HG03108 (cell line): ENCODE measurements at regions not wholly inside any gene's neighbourhood (a gene's known extent, or its start where the extent isn't known, plus 50 kb on each side); places are given as distances from the start of the nearest gene placed in this dataset.

Source experiments
- ATAC-seq: cut with Tn5 transposase; IDR thresholded peaks from one replicate; pipeline ENCODE4 v1.9.1; 2021; ENCODE audit warnings: moderate library complexity; ENCODE audit not compliant: unreplicated experiment

DNA sequence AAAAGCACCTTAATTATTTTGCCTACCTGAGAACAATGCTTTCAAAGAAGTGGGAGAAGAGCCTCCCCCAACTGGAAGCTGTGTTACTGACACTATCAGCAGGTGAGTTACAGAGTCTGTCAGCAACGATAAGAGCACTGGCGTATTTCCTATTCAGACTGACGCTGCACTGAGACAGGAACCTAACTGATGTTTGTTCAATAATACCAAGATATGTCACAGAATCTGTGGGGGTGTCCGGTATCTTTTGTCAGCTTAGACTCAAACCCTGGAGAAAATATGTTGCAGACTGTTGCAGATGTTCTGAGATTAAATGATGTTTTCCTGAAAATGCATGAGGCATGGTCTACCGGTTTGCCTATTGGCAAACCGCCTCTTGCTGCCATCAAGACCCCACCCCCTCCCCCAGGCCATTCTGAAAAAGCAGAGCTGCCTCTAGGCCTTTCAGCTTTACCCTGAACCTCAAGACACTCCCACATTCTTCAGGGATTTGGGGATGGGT is 115.2 kb upstream of the KIT start:
- no peak for ATAC-seq

GRCh38 chr4:54543088-54543795 is 114.5 kb upstream of the KIT start:
- ATAC-seq: no peak

GRCh38 chr4:54545663-54546424 is 111.9 kb upstream of the KIT start:
- no peak for ATAC-seq

GRCh38 chr4:54547299-54548097 is 110.3 kb upstream of the KIT start:
- no peak for ATAC-seq

GRCh38 chr4:54548098-54548620 is 109.6 kb upstream of the KIT start:
- ATAC-seq: no peak

GRCh38 chr4:54548831-54549460 is 108.8 kb upstream of the KIT start:
- no peak for ATAC-seq

GRCh38 chr4:54550395-54551171 is 107.2 kb upstream of the KIT start:
- ATAC-seq: no peak

DNA sequence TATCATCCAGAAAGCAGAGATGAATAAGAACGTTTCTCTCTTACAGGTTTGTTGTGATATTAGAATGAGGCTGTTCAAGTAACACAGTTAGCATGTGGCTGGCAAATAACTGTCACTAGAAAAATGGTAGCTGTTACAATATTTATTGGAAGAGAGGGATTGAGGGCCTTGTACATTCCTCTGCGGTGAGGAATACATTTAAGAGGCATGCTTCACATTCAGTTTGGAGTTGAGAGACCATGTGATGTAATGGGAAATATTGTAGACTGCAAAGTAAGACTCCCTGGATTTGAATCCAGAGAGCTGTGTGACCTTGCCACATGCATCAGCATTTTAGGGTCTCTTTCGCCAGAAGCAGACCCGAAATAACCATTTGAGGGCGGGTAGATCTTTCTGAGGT is 104.8 kb upstream of the KIT start:
- no peak for ATAC-seq

- ATAC-seq: no peak
These were observed 103.3 kb upstream of the KIT start for GRCh38 chr4:54554339-54554990.

DNA sequence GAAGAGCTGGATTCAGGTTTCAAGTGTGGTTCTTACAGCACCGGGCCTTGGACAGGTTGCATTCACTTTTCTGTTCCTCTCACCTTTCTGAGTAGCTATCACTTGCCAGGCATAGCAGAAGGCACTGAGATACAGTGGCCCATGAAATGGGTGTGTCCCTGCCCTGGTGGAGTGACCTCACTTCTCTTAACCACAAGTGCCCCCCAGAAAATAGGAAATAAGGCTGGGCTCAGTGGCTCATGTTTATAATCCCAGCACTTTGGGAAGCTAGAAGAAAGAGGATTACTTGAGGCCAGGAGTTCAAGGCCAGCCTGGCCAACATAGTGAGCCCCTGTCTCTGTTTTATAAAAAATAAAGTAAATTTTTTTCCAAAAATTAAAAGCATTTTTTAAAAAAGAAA is 101.7 kb upstream of the KIT start:
- ATAC-seq: no peak

DNA sequence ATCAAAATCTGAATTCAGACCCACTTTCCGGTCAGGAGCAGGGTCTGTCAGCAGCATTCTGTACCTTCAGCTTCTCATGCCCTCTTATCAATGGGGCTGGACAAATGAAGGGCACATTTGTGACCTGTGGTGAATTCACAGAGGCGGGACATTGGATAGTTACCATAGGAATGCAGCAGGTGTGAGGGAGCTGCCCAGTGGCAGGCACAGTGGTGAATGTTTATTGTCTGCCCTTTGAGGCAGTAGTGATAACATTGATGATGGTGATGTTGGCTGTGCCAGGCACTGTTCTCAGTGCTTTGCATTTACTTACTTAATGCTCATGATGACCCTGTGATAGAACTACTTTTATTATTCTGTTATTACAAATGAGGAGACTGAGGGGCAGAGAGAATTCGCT is 101.2 kb upstream of the KIT start:
- no peak for ATAC-seq

DNA sequence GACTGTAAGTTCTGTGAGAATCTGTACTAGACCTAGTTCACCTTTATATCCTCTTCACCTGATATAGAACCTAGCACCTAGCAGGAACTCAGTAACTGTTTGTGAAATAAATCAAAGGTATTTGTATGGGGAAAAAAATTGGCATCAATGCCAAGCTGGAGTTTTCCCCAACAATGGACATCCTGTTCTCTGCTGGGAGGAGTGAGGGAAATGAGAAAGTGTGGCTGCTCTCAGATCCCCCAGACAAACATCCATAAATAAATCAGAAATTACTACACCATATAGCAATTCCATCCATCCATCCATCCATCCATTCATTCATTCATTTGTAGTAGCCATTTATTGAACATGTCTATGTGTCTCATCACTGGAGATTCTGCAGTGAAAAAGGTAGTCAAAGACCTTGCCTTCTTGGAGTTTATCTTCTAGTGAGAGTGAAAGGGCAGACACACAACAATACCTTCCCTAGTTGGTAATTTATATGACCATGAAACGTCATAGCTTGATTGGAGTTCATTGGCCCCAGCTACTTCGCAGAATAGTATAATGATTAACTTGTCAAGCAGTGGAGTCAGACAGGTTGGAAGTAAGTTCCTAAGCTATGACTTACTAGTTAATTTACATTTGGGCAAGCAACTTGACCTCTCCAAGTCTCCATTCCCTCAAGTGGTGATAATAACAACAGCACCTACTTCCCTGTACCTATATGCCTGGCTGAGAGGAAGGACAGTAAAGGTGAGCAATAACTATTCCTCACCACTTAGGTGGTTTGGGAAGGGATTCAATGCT is 98.7 kb upstream of the KIT start:
- ATAC-seq: no peak

GRCh38 chr4:54560513-54560912 is 97.2 kb upstream of the KIT start:
- ATAC-seq: no peak

- ATAC-seq: no peak
These were observed 95.8 kb upstream of the KIT start for GRCh38 chr4:54561940-54562339.

DNA sequence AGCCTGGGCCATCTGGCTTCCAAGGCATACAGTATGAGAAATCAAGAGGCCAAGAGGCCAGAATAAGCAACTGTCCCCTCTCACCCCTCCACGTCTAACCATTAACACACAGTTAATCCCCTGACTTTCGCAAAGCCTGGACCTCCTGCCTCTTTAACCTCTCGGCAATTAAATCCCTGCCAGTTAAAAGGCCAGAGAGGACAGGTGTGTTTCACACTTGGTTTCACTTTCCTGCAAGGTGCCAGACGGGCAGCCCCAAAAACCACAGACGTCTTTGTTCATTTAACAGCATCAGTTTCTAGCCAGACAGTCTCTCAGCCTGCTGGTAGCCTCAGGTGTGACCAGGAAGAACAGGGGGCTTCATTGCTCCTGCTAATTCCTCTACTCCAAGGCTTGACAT is 91.1 kb upstream of the KIT start:
- ATAC-seq: peak; percentile 63

DNA sequence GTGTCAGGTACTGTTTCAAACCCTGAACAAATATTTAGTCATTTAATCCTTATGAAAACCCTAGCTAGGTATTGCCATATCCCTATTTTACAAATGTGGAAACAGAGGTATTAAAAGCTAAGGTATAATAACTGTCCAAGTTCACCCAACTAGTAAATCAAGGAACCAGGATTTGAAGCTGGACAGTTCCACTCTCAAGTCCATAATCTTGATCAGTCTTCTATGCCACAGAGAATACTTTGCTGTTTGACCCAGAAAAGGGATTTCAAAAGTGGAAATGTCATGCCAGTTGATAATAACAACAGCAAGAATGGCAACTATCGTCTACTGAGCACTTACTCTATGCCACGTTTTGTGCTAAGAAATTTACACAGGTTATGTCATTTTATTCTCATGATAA is 90.4 kb upstream of the KIT start:
- no peak for ATAC-seq

DNA sequence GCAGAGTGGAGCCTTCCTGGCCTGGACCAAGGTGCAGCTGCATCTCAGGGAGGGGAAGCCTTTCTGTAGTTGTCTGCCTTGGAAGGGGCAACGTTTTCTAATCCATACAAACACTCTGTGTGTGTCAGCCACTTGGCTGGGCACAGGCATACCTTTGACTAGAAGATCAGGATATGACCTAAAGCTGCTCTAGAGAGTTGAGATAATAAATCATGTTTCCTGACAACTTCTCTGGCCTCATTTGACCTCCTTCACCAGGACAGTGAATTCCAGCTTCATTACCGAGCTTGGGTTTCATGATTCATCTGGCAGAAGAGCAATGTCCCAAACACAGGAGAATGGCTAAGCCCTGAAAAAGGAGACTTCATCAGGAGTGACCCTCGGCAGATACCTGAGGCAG is 89.6 kb upstream of the KIT start:
- ATAC-seq: no peak

DNA sequence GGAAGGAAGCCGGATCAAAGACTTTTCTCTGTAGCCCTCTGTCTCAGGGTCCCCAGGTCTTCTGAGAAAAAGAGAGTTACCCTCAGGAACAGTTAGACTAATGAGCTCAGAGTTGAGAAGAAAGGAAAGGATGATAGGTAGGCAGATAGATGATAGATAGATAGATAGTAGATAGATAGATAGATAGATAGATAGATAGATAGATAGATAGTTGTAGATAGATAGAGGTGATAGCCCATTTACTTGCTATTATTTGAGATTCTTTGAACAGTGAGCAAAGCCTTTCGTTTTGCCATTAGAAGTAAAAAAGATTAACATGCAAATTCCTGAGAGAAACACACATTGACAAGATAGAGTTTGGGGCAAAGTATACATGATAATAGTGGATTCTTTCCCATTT is 86.9 kb upstream of the KIT start:
- ATAC-seq: no peak
